ENCODE measurements at regions not wholly inside any gene's neighbourhood (a gene's known extent, or its start where the extent isn't known, plus 50 kb on each side); places are given as distances from the start of the nearest gene placed in this dataset.

DNA sequence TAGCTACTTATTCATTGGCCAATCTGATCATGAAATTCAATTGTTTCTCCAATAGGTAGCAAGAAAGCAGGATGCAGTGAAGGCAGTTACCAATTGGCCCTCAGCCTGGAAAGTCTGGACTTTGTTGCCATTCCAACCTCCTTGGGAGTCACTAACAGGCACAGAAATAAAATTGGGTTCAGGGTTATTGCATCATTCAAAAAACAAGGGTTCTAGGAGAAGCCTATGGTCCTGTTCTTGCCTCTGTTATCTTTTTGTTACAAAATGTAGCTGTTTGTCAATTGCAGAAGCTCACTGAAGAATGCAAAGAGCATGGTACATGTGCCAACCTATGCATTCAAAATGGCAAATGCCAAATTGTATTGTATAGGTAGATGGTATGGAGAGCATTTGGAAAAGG, 51.0 kb upstream of the CCNG1 start:
- Histone ChIP-seq H3K9me3 (no peaks in the 10 kb centered on the region), H3K36me3 (ENCODE audit: control insufficient read depth, insufficient read depth, low read length) (no peaks in the 10 kb centered on the region), H3K4me3 (ENCODE audit: low read depth, low read length) (no peak overlapping the region), H3K27me3 (replicated peaks; ENCODE audit: control insufficient read depth, insufficient read depth, low read length) (no peaks in the 10 kb centered on the region), H3K4me1 (no peaks in the 10 kb centered on the region; the same call in 1 of the 2 replicates)
- H3K36me3 Mint-ChIP-seq (ENCODE audit: insufficient read depth, unreplicated experiment), result no peaks in the 10 kb centered on the region
- DNase-seq, result no peak
- peaks cover 9% of the 10 kb centered on the region for H3K9me3 Mint-ChIP-seq (ENCODE audit: unreplicated experiment)
- no TSS peak for BruUV-seq (replicated peaks)
- intact Hi-C loops (cut with micrococcal nuclease; ENCODE audit: unreplicated experiment), result no loop called here
- no peaks in the 10 kb centered on the region for H3K27me3 Mint-ChIP-seq (ENCODE audit: insufficient read depth, unreplicated experiment)
- no peak for TF ChIP-seq CTCF (IDR thresholded peaks at IDR 0.05; ENCODE audit: insufficient read depth in 1 of 2, low read depth in 1 of 2, low read length in 1 of 2, severe bottlenecking in 1 of 2, unreplicated experiment in 1 of 2)
- CTCF ChIA-PET, result no interaction called here
- POLR2A ChIA-PET, result no interaction called here
- H3K4me1 Mint-ChIP-seq (ENCODE audit: low read depth, unreplicated experiment), result no peaks in the 10 kb centered on the region
- no peak overlapping the region for H3K27ac Mint-ChIP-seq (ENCODE audit: unreplicated experiment)
- H3K4me3 Mint-ChIP-seq (ENCODE audit: unreplicated experiment), result no peak overlapping the region

DNA sequence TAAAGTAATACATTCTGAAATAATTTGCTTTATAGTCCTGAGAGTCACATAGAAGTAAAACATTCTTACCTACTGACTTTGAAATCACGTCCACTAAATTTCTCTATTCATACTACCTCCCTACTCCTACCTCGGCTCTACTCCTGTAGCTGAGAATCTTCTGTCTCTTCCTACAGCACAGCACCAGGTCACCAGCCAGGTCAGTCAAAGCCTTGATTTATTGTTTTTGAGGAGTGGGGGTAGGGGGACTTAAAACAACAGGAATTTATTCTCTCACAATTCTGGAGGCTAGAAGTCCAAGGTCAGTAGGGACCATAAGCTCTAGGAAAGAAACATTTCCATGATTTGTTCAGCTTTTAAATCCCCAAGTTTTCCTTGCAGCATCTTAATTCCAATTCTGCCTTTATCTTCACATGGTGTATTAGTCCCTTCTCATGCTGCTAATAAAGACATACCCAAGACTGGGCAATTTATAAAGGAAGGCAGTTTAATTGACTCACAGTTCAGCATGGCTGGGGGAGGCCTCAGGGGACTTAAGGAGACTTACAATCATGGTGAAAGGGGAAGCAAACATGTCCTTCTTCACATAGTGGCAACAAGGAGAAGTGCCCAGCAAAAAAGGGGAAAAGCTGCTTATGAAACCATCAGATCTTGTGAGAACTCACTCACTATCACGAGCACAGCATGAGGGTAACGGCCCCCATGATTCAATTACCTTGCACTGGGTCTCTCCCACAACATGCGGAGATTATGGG, 49.6 kb upstream of the CCNG1 start:
- ChIA-PET CTCF (no interaction called here), POLR2A (no interaction called here)
- no peak for DNase-seq
- Mint-ChIP-seq H3K36me3 (ENCODE audit: insufficient read depth, unreplicated experiment) (no peaks in the 10 kb centered on the region), H3K4me1 (ENCODE audit: low read depth, unreplicated experiment) (no peaks in the 10 kb centered on the region), H3K9me3 (ENCODE audit: unreplicated experiment) (peaks cover 9% of the 10 kb centered on the region), H3K4me3 (ENCODE audit: unreplicated experiment) (no peak overlapping the region), H3K27ac (ENCODE audit: unreplicated experiment) (no peak overlapping the region), H3K27me3 (ENCODE audit: insufficient read depth, unreplicated experiment) (no peaks in the 10 kb centered on the region)
- no peaks in the 10 kb centered on the region for H3K36me3 ChIP-seq (ENCODE audit: control insufficient read depth, insufficient read depth, low read length)
- TF ChIP-seq CTCF (IDR thresholded peaks at IDR 0.05; ENCODE audit: insufficient read depth in 1 of 2, low read depth in 1 of 2, low read length in 1 of 2, severe bottlenecking in 1 of 2, unreplicated experiment in 1 of 2), result no peak
- no peaks in the 10 kb centered on the region; the same call in 1 of the 2 replicates for H3K4me1 ChIP-seq
- intact Hi-C loops (cut with micrococcal nuclease; ENCODE audit: unreplicated experiment), result no loop called here
- no TSS peak for BruUV-seq (replicated peaks)
- H3K27me3 ChIP-seq (replicated peaks; ENCODE audit: control insufficient read depth, insufficient read depth, low read length), result no peaks in the 10 kb centered on the region
- no peaks in the 10 kb centered on the region for H3K9me3 ChIP-seq
- H3K4me3 ChIP-seq (ENCODE audit: low read depth, low read length), result no peak overlapping the region

Measured in Caco-2 (cell line).